OCI-LY3 (cell line): ENCODE measurements at regions not wholly inside any gene's neighbourhood (a gene's known extent, or its start where the extent isn't known, plus 50 kb on each side); places are given as distances from the start of the nearest gene placed in this dataset.

Experiments
- H2AFZ ChIP-seq: fragments of 200-600, 300-600 bp; shearing (Covaris generic); 2 replicates; pipeline ENCODE4 v1.6.0; 2014; ENCODE audit warnings: antibody characterized with exemption, low read depth, low read length
- H3K27ac ChIP-seq: fragments of 200-600, 300-600 bp; sonication (generic); 2 replicates; pipeline ENCODE4 v1.5.1; 2014; ENCODE audit warnings: mild to moderate bottlenecking, low read length, moderate library complexity, mixed read lengths
- H3K27me3 ChIP-seq: fragments of 200-600, 300-600 bp; sonication (generic); 2 replicates; pipeline ENCODE4 v1.6.1; 2014; ENCODE audit warnings: low read depth, low read length, mixed read lengths
- H3K36me3 ChIP-seq: fragments of 200-600, 300-600 bp; sonication (generic); replicated peaks from 2 replicates; pipeline ENCODE3; 2014; ENCODE audit warnings: low read depth, low read length, mixed read lengths
- H3K4me1 ChIP-seq: fragments of 300-600, 200-600 bp; sonication (generic); 2 replicates; pipeline ENCODE4 v1.6.1; 2014; ENCODE audit warnings: low read length, mixed read lengths
- H3K4me2 ChIP-seq: fragments of 200-600, 300-600 bp; sonication (generic); 2 replicates; pipeline ENCODE4 v1.6.1; 2014; ENCODE audit warnings: low read length, mixed read lengths
- H3K4me3 ChIP-seq: fragments of 300-600, 200-600 bp; sonication (generic); 2 replicates; pipeline ENCODE4 v1.5.1; 2014; ENCODE audit warnings: antibody characterized with exemption, mild to moderate bottlenecking, low read length, moderate library complexity
- H3K79me2 ChIP-seq: fragments of 300-600, 200-600 bp; shearing (Covaris generic); 2 replicates; pipeline ENCODE4 v1.6.1; 2014; ENCODE audit warnings: mild to moderate bottlenecking, low read length, mixed read lengths
- H3K9ac ChIP-seq: fragments of 300-600, 200-600 bp; shearing (Covaris generic); 2 replicates; pipeline ENCODE4 v1.6.0; 2014; ENCODE audit warnings: mild to moderate bottlenecking, low read length, moderate library complexity
- H3K9me3 ChIP-seq: fragments of 200-600, 300-600 bp; shearing (Covaris generic); 2 replicates; pipeline ENCODE4 v1.6.1; 2014; ENCODE audit warnings: low read length, mixed read lengths; ENCODE audit not compliant: insufficient read depth
- H4K20me1 ChIP-seq: fragments of 200-600, 300-600 bp; sonication (generic); 2 replicates; pipeline ENCODE4 v1.6.1; 2016; ENCODE audit warnings: low read length, mixed read lengths; ENCODE audit not compliant: insufficient read depth
- CTCF ChIP-seq: fragments of 200-600, 300-600 bp; sonication (generic); IDR thresholded peaks from 2 replicates; pipeline ENCODE4 v1.5.1; 2014; ENCODE audit warnings: antibody characterized with exemption, low read length, low read depth
- EZH2phosphoT487 ChIP-seq: fragments of 200-600 bp; shearing (Covaris generic); IDR thresholded peaks from 2 replicates; pipeline ENCODE4 v1.6.1; 2018; ENCODE audit warnings: antibody characterized with exemption, mixed run types, low read depth

GRCh38 chr14:58942516-58942915 is 246.0 kb upstream of the DAAM1 start:
- Histone ChIP-seq H4K20me1 (no peaks in the 10 kb centered on the region), H3K9me3 (no peaks in the 10 kb centered on the region), H3K79me2 (no peaks in the 10 kb centered on the region), H3K27me3 (no peaks in the 10 kb centered on the region), H3K4me3 (no peak overlapping the region), H3K27ac (no peak overlapping the region), H3K4me1 (0 out of 2 replicates have a peak, but pooled peaks cover 3% of the 10 kb centered on the region), H3K36me3 (no peaks in the 10 kb centered on the region), H2AFZ (no peak overlapping the region), H3K9ac (no peak overlapping the region), H3K4me2 (no peak overlapping the region)
- TF ChIP-seq EZH2phosphoT487 (no peak), CTCF (no peak)

GRCh38 chr14:58944343-58944967 is 244.0 kb upstream of the DAAM1 start:
- no peak overlapping the region for H2AFZ ChIP-seq
- no peak overlapping the region for H3K9ac ChIP-seq
- H3K27me3 ChIP-seq = no peaks in the 10 kb centered on the region
- no peak overlapping the region for H3K4me3 ChIP-seq
- no peaks in the 10 kb centered on the region for H3K36me3 ChIP-seq
- H4K20me1 ChIP-seq = no peaks in the 10 kb centered on the region
- no peaks in the 10 kb centered on the region for H3K9me3 ChIP-seq
- 0 out of 2 replicates have a peak, but pooled peaks cover 3% of the 10 kb centered on the region for H3K4me1 ChIP-seq
- H3K4me2 ChIP-seq = no peak overlapping the region
- TF ChIP-seq CTCF = no peak
- no peak for TF ChIP-seq EZH2phosphoT487
- H3K79me2 ChIP-seq = no peaks in the 10 kb centered on the region
- no peak overlapping the region for H3K27ac ChIP-seq

- Histone ChIP-seq H3K9me3 (peaks cover under 1% of the 10 kb centered on the region; the same call in 1 of the 2 replicates), H3K27ac (no peak overlapping the region)
- TF ChIP-seq CTCF (no peak), EZH2phosphoT487 (no peak)
Measured at GRCh38 chr14:58944968-58945356, 243.5 kb upstream of the DAAM1 start.

GRCh38 chr14:58946431-58946830 is 242.0 kb upstream of the DAAM1 start:
- H3K4me3 ChIP-seq = no peak overlapping the region
- H3K79me2 ChIP-seq = no peaks in the 10 kb centered on the region
- no peak overlapping the region for H3K27ac ChIP-seq
- no peaks in the 10 kb centered on the region for H4K20me1 ChIP-seq
- TF ChIP-seq CTCF (no peak), EZH2phosphoT487 (no peak)
- H3K27me3 ChIP-seq = no peaks in the 10 kb centered on the region
- peaks cover 11% of the 10 kb centered on the region for H3K36me3 ChIP-seq
- no peaks in the 10 kb centered on the region for H3K4me1 ChIP-seq
- H3K4me2 ChIP-seq = no peak overlapping the region
- no peak overlapping the region for H3K9ac ChIP-seq
- peaks cover 11% of the 10 kb centered on the region; the same call in 1 of the 2 replicates for H3K9me3 ChIP-seq
- no peak overlapping the region for H2AFZ ChIP-seq

More at GRCh38 chr14:58944968-58945356, 243.5 kb upstream of the DAAM1 start:
- Histone ChIP-seq H3K9ac (no peak overlapping the region), H3K4me2 (no peak overlapping the region), H3K27me3 (no peaks in the 10 kb centered on the region), H3K79me2 (no peaks in the 10 kb centered on the region), H2AFZ (no peak overlapping the region), H3K4me1 (0 out of 2 replicates have a peak, but pooled peaks cover under 1% of the 10 kb centered on the region), H3K36me3 (no peaks in the 10 kb centered on the region), H4K20me1 (no peaks in the 10 kb centered on the region), H3K4me3 (no peak overlapping the region)
